Hematopoietic multipotent progenitor cell treated with erythropoietin and hydrocortisone succinate and interleukin-3 and kit ligand, for 15 days (in vitro differentiated cells): ENCODE measurements at regions not wholly inside any gene's neighbourhood (a gene's known extent, or its start where the extent isn't known, plus 50 kb on each side); places are given as distances from the start of the nearest gene placed in this dataset.
"Not testable (repeated sequence)": the region's sequence is repeated elsewhere in the genome, so short reads cannot be mapped to it uniquely, and the experiment has no call there.

Source experiments
- DNase-seq: peaks from one replicate; pipeline ENCODE4 v3.0.0-alpha.2; 2015; ENCODE audit warnings: low spot score

GRCh38 chr5:82956600-82956999, 120.6 kb downstream of the TMEM167A start:
- DNase-seq = no peak

- no peak for DNase-seq
Observed at GRCh38 chr5:82952326-82952725, 124.9 kb downstream of the TMEM167A start.

- not testable (repeated sequence) for DNase-seq
Observed at GRCh38 chr5:82944267-82944666, 132.9 kb downstream of the TMEM167A start.

GRCh38 chr5:82942083-82942881, 134.9 kb downstream of the TMEM167A start:
- DNase-seq = no peak

- no peak for DNase-seq
Observed at GRCh38 chr5:82938901-82939725, 138.1 kb downstream of the TMEM167A start.

- not testable (repeated sequence) for DNase-seq
Observed at GRCh38 chr5:82932473-82933220, 144.5 kb downstream of the TMEM167A start.

- DNase-seq = no peak
Observed at GRCh38 chr5:82931110-82931509, 146.1 kb downstream of the TMEM167A start.

GRCh38 chr5:82925061-82925411, 152.2 kb downstream of the TMEM167A start:
- no peak for DNase-seq

GRCh38 chr5:82924226-82925060, 152.8 kb downstream of the TMEM167A start:
- DNase-seq = no peak

GRCh38 chr5:82922086-82922734, 155.0 kb downstream of the TMEM167A start:
- DNase-seq = no peak

GRCh38 chr5:82918311-82919031, 158.7 kb downstream of the TMEM167A start:
- no peak for DNase-seq

- DNase-seq = no peak
Observed at GRCh38 chr5:82917584-82917983, 159.6 kb downstream of the TMEM167A start.

GRCh38 chr5:82913971-82914370, 163.2 kb downstream of the TMEM167A start:
- DNase-seq = no peak

GRCh38 chr5:82912462-82912861, 164.7 kb downstream of the TMEM167A start:
- no peak for DNase-seq

- no peak for DNase-seq
Observed at GRCh38 chr5:82911910-82912309, 165.3 kb downstream of the TMEM167A start.

- DNase-seq = no peak
Observed at GRCh38 chr5:82910905-82911304, 166.3 kb downstream of the TMEM167A start.

- DNase-seq = no peak
Observed at GRCh38 chr5:82910491-82910890, 166.7 kb downstream of the TMEM167A start.

GRCh38 chr5:82909771-82910170, 167.4 kb downstream of the TMEM167A start:
- no peak for DNase-seq

- DNase-seq = no peak
Observed at GRCh38 chr5:82905986-82906385, 171.2 kb downstream of the TMEM167A start.

- DNase-seq = no peak
Observed at GRCh38 chr5:82901281-82901888, 175.8 kb downstream of the TMEM167A start.
